ENCODE measurements at regions not wholly inside any gene's neighbourhood (a gene's known extent, or its start where the extent isn't known, plus 50 kb on each side); places are given as distances from the start of the nearest gene placed in this dataset.

DNA sequence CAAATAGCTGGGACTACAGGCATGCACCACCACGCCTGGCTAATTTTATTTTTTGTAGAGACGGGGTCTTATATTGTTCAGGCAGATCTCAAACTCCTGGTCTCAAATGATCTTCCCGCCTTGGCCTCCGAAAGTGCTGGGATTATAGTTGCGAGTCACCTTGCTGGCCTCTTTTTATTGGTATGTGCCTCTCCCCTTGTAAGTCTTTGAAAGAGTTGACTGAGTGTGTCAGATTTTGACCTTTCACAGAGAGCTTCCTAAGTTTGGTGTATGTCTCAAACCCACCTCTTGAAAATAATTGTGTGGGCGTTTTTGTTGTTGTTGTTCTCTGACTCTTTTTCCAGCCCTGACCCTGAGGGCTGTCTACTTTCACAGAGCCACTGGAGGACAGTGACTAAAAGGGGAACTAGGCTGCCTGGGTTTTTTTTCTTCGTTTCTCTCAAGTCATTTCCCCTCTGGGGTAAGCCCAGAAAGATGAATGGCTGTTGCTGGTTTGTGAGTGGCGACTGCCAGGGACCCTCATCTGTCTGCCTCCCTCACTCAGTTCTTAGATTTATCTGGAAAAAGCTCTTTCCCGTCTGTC lies 262.8 kb downstream of the ZEB1 start:
- no peak for DNase-seq (ENCODE audit: low read depth)

GRCh38 chr10:31580646-31581045 lies 261.6 kb downstream of the ZEB1 start:
- DNase-seq (ENCODE audit: low read depth): no peak
